ENCODE measurements at regions not wholly inside any gene's neighbourhood (a gene's known extent, or its start where the extent isn't known, plus 50 kb on each side); places are given as distances from the start of the nearest gene placed in this dataset.

- no peak overlapping the region for H3K4me3 ChIP-seq (ENCODE audit: low read depth, low read length)
- no peak for TF ChIP-seq CTCF (IDR thresholded peaks at IDR 0.05; ENCODE audit: low read depth, low read length)
- no peaks in the 10 kb centered on the region for H3K36me3 ChIP-seq
- no peak for DNase-seq
- H3K27ac ChIP-seq: no peak overlapping the region
- no peaks in the 10 kb centered on the region for H3K27me3 ChIP-seq (ENCODE audit: insufficient read depth, low read depth, severe bottlenecking)
- H3K9me3 ChIP-seq (ENCODE audit: severe bottlenecking): no peaks in the 10 kb centered on the region
Measured at GRCh38 chr6:137350857-137351256, 131.7 kb upstream of the IFNGR1 start.

GRCh38 chr6:137349856-137350830 lies 131.0 kb upstream of the IFNGR1 start:
- Histone ChIP-seq H3K27me3 (ENCODE audit: insufficient read depth, low read depth, severe bottlenecking) (no peaks in the 10 kb centered on the region), H3K36me3 (no peaks in the 10 kb centered on the region), H3K4me3 (ENCODE audit: low read depth, low read length) (no peak overlapping the region), H3K9me3 (ENCODE audit: severe bottlenecking) (no peaks in the 10 kb centered on the region), H3K27ac (no peak overlapping the region)
- no peak for TF ChIP-seq CTCF (IDR thresholded peaks at IDR 0.05; ENCODE audit: low read depth, low read length)
- no peak for DNase-seq

GRCh38 chr6:137348777-137349176 lies 129.6 kb upstream of the IFNGR1 start:
- Histone ChIP-seq H3K27me3 (ENCODE audit: insufficient read depth, low read depth, severe bottlenecking) (no peaks in the 10 kb centered on the region), H3K9me3 (ENCODE audit: severe bottlenecking) (no peaks in the 10 kb centered on the region), H3K4me3 (ENCODE audit: low read depth, low read length) (no peak overlapping the region), H3K27ac (no peak overlapping the region), H3K36me3 (no peaks in the 10 kb centered on the region)
- TF ChIP-seq CTCF (IDR thresholded peaks at IDR 0.05; ENCODE audit: low read depth, low read length): no peak
- DNase-seq: no peak

GRCh38 chr6:137343241-137343640 lies 124.1 kb upstream of the IFNGR1 start:
- Histone ChIP-seq H3K27me3 (ENCODE audit: insufficient read depth, low read depth, severe bottlenecking) (no peaks in the 10 kb centered on the region), H3K4me3 (ENCODE audit: low read depth, low read length) (no peak overlapping the region), H3K27ac (no peak overlapping the region), H3K9me3 (ENCODE audit: severe bottlenecking) (no peaks in the 10 kb centered on the region), H3K36me3 (no peaks in the 10 kb centered on the region)
- no peak for DNase-seq
- TF ChIP-seq CTCF (IDR thresholded peaks at IDR 0.05; ENCODE audit: low read depth, low read length): no peak

GRCh38 chr6:137342607-137343190 lies 123.5 kb upstream of the IFNGR1 start:
- no peaks in the 10 kb centered on the region for H3K27me3 ChIP-seq (ENCODE audit: insufficient read depth, low read depth, severe bottlenecking)
- no peak overlapping the region for H3K27ac ChIP-seq
- no peak for DNase-seq
- TF ChIP-seq CTCF (IDR thresholded peaks at IDR 0.05; ENCODE audit: low read depth, low read length): no peak
- H3K9me3 ChIP-seq (ENCODE audit: severe bottlenecking): no peaks in the 10 kb centered on the region
- H3K36me3 ChIP-seq: no peaks in the 10 kb centered on the region
- H3K4me3 ChIP-seq (ENCODE audit: low read depth, low read length): no peak overlapping the region
